ENCODE measurements at regions not wholly inside any gene's neighbourhood (a gene's known extent, or its start where the extent isn't known, plus 50 kb on each side); places are given as distances from the start of the nearest gene placed in this dataset.

DNA sequence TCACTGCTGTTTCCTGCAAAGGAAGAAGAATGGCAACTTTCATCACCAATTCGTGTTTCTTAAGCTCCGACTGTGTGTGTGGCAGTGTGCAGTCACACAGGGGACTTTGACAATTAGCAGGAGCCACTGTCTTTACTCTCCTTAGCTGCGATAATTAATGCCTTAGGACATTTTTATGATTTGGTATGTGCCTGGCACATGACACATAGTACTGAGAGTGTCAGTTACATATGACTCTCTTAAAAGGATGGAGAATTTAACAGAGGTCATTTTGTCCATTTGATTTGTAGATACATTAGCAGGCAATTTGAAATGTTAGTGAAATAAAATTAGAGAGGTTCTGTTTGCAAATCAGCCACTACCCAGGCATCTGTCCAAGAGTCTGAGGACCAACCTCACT is 128.9 kb upstream of the VEPH1 start:
- TF ChIP-seq, protein P1, sequence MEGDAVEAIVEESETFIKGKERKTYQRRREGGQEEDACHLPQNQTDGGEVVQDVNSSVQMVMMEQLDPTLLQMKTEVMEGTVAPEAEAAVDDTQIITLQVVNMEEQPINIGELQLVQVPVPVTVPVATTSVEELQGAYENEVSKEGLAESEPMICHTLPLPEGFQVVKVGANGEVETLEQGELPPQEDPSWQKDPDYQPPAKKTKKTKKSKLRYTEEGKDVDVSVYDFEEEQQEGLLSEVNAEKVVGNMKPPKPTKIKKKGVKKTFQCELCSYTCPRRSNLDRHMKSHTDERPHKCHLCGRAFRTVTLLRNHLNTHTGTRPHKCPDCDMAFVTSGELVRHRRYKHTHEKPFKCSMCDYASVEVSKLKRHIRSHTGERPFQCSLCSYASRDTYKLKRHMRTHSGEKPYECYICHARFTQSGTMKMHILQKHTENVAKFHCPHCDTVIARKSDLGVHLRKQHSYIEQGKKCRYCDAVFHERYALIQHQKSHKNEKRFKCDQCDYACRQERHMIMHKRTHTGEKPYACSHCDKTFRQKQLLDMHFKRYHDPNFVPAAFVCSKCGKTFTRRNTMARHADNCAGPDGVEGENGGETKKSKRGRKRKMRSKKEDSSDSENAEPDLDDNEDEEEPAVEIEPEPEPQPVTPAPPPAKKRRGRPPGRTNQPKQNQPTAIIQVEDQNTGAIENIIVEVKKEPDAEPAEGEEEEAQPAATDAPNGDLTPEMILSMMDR (IDR thresholded peaks at IDR 0.05): no peak
- TF ChIP-seq POLR2AphosphoS5 (IDR thresholded peaks at IDR 0.05): no peak
- no peak for TF ChIP-seq POLR2A (IDR thresholded peaks at IDR 0.05)

All from prostate gland (tissue), 2 donors.